ENCODE measurements at regions not wholly inside any gene's neighbourhood (a gene's known extent, or its start where the extent isn't known, plus 50 kb on each side); places are given as distances from the start of the nearest gene placed in this dataset.

GRCh38 chr4:13143222-13144070 is 340.7 kb downstream of the RAB28 start:
- TF ChIP-seq POLR2AphosphoS5 (IDR thresholded peaks at IDR 0.05) (no peak), CTCF (IDR thresholded peaks at IDR 0.05) (no peak)

Measured in transverse colon (tissue), 4 donors.